ENCODE measurements at regions not wholly inside any gene's neighbourhood (a gene's known extent, or its start where the extent isn't known, plus 50 kb on each side); places are given as distances from the start of the nearest gene placed in this dataset.

DNA sequence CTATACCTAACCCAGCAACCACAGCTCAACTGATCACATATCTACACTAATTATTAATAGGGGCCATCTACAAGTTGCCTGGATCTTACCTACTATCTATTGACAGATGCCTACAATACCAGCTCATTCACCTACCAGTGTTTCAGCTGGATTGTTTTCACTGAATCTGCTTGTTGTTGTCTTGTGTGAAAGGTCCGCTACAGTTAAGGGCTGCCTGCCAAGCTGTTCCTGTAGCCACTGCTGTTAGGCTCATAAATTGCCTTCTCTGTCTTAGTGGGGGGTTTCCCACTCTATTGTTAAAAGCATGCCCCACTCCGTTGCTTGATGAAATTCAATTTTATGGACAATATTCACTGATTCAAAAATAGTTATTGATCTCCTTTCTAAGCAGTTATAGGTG lies 199.7 kb upstream of the TMPRSS15 start:
- TF ChIP-seq, protein P1, sequence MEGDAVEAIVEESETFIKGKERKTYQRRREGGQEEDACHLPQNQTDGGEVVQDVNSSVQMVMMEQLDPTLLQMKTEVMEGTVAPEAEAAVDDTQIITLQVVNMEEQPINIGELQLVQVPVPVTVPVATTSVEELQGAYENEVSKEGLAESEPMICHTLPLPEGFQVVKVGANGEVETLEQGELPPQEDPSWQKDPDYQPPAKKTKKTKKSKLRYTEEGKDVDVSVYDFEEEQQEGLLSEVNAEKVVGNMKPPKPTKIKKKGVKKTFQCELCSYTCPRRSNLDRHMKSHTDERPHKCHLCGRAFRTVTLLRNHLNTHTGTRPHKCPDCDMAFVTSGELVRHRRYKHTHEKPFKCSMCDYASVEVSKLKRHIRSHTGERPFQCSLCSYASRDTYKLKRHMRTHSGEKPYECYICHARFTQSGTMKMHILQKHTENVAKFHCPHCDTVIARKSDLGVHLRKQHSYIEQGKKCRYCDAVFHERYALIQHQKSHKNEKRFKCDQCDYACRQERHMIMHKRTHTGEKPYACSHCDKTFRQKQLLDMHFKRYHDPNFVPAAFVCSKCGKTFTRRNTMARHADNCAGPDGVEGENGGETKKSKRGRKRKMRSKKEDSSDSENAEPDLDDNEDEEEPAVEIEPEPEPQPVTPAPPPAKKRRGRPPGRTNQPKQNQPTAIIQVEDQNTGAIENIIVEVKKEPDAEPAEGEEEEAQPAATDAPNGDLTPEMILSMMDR (IDR thresholded peaks at IDR 0.05; ENCODE audit: low read depth, low read length): no peak
- TF ChIP-seq, protein P2, sequence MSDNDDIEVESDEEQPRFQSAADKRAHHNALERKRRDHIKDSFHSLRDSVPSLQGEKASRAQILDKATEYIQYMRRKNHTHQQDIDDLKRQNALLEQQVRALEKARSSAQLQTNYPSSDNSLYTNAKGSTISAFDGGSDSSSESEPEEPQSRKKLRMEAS (IDR thresholded peaks at IDR 0.05; ENCODE audit: low read depth, low read length): no peak
- no peak for TF ChIP-seq POLR2A (IDR thresholded peaks at IDR 0.05; ENCODE audit: extremely low read depth, insufficient read length)
- no peak for TF ChIP-seq MYC (IDR thresholded peaks at IDR 0.05; ENCODE audit: low read depth, low read length)
- H3K4me3 ChIP-seq (ENCODE audit: low read depth, low read length): no peak overlapping the region
- no peak for DNase-seq (ENCODE audit: low read depth)

DNA sequence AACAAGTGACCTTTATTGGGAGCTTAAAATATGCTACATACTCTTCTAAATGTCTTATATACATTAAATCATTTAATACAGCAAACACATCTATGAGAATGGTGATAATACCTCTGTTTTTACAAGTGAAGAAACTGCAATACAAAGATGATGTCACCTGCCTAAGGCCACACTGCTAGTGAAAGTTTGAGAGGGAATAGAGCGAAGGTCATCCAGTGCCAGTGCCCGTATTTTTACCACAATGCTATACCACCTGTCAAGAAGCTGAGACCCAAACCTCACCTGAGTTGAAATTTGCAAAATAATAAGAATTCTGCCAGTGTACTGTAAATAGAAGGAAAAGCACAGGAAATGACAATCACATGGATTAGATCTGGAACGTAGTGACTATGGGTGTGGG lies 200.4 kb upstream of the TMPRSS15 start:
- DNase-seq (ENCODE audit: low read depth): no peak
- H3K4me3 ChIP-seq (ENCODE audit: low read depth, low read length): no peak overlapping the region
- TF ChIP-seq MYC (IDR thresholded peaks at IDR 0.05; ENCODE audit: low read depth, low read length) (no peak), POLR2A (IDR thresholded peaks at IDR 0.05; ENCODE audit: extremely low read depth, insufficient read length) (no peak)
- TF ChIP-seq, protein P1 (IDR thresholded peaks at IDR 0.05; ENCODE audit: low read depth, low read length): no peak
- TF ChIP-seq, protein P2 (IDR thresholded peaks at IDR 0.05; ENCODE audit: low read depth, low read length): no peak

DNA sequence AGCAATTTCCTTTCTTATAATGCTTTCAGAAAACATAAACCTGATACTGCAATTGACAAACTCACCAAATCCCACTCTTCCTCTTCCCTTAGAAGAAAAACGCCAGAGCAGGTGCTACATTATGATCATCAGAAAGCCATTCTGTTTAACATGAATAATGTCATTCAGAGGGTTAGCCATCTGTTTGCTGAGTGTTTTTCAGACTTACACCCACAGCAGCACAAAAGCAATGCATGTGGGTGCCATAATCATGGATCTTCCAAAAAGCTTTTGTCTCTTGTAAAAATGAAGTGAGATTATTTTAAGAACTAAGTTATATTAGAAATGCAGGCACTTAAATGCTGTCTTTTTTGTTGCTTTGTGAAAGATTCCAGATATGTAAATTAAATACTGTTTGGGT lies 204.6 kb upstream of the TMPRSS15 start:
- TF ChIP-seq POLR2A (IDR thresholded peaks at IDR 0.05; ENCODE audit: extremely low read depth, insufficient read length) (no peak), MYC (IDR thresholded peaks at IDR 0.05; ENCODE audit: low read depth, low read length) (no peak)
- TF ChIP-seq, protein P2 (IDR thresholded peaks at IDR 0.05; ENCODE audit: low read depth, low read length): no peak
- TF ChIP-seq, protein P1 (IDR thresholded peaks at IDR 0.05; ENCODE audit: low read depth, low read length): no peak
- H3K4me3 ChIP-seq (ENCODE audit: low read depth, low read length): no peak overlapping the region
- DNase-seq (ENCODE audit: low read depth): no peak

DNA sequence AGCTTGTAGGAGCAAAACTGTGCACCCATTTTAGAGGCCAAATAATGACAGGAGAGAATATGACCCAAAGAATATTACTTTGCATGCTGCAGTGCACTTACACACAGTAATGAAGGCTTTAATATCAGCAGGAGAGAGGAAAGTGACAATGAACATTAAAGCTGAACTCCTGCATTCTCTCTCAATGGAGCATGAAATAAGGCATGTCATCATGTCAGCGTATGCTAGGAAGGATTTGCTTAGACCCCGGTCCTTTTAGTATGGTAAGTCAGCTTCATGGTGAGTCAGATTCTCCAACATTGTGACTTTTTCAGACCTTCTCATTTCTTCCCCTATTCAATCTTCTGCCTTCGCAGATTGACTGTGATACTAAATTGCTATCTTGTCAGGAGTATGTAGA lies 210.7 kb upstream of the TMPRSS15 start:
- no peak for DNase-seq (ENCODE audit: low read depth)
- H3K4me3 ChIP-seq (ENCODE audit: low read depth, low read length): no peak overlapping the region
- TF ChIP-seq, protein P1 (IDR thresholded peaks at IDR 0.05; ENCODE audit: low read depth, low read length): no peak
- TF ChIP-seq, protein P2 (IDR thresholded peaks at IDR 0.05; ENCODE audit: low read depth, low read length): no peak
- TF ChIP-seq MYC (IDR thresholded peaks at IDR 0.05; ENCODE audit: low read depth, low read length) (no peak), POLR2A (IDR thresholded peaks at IDR 0.05; ENCODE audit: extremely low read depth, insufficient read length) (no peak)

DNA sequence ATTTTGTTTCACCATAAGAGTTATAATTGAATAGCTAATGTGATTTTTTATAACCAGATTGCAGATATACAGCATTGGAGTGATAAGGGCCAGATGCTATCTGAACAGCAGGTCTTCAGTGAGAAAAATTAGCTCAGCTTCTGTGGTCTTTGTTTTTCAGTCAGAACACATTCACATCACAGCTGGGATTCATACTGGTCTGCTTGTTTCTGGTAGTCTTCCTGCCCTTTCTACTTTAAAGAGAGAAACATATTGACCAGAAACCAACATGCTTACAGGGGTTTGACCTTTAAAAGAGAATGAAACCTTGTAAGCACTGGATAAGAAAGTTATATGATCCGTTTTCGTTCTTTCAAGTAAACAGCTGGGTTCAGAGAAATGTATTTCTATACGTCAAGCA lies 213.7 kb upstream of the TMPRSS15 start:
- TF ChIP-seq, protein P1 (IDR thresholded peaks at IDR 0.05; ENCODE audit: low read depth, low read length): no peak
- no peak for TF ChIP-seq POLR2A (IDR thresholded peaks at IDR 0.05; ENCODE audit: extremely low read depth, insufficient read length)
- no peak for TF ChIP-seq MYC (IDR thresholded peaks at IDR 0.05; ENCODE audit: low read depth, low read length)
- TF ChIP-seq, protein P2 (IDR thresholded peaks at IDR 0.05; ENCODE audit: low read depth, low read length): no peak
- no peak for DNase-seq (ENCODE audit: low read depth)

DNA sequence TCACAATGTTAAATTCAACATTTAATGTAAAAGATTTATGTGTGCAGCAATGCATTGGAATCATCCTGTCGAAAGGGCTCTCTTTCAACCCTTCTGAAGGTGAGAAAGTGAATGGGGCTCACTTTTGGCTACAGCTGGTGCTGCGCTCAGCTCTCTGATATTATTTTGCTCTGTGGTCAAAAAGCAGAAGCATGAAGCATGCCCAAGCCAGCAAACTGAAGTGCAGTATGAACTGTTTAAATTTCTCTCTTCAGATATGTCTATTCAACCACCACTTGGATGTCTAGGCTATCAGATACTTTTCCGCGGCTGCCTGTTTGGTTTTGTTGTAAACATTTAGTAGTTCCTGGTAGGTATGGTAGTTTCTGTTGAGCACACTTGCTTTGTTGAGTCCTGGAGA lies 216.9 kb upstream of the TMPRSS15 start:
- no peak for TF ChIP-seq MYC (IDR thresholded peaks at IDR 0.05; ENCODE audit: low read depth, low read length)
- TF ChIP-seq, protein P1 (IDR thresholded peaks at IDR 0.05; ENCODE audit: low read depth, low read length): no peak
- TF ChIP-seq POLR2A (IDR thresholded peaks at IDR 0.05; ENCODE audit: extremely low read depth, insufficient read length): no peak
- TF ChIP-seq, protein P2 (IDR thresholded peaks at IDR 0.05; ENCODE audit: low read depth, low read length): no peak
- DNase-seq (ENCODE audit: low read depth): no peak
- no peak overlapping the region for H3K4me3 ChIP-seq (ENCODE audit: low read depth, low read length)

More for the DNA sequence above, 213.7 kb upstream of the TMPRSS15 start:
- no peak overlapping the region for H3K4me3 ChIP-seq (ENCODE audit: low read depth, low read length)
